ENCODE measurements at regions not wholly inside any gene's neighbourhood (a gene's known extent, or its start where the extent isn't known, plus 50 kb on each side); places are given as distances from the start of the nearest gene placed in this dataset.
"Not testable (repeated sequence)": the region's sequence is repeated elsewhere in the genome, so short reads cannot be mapped to it uniquely, and the experiment has no call there.

GRCh38 chr17:21759636-21760035 is 67.3 kb downstream of the KCNJ18 start:
- TF ChIP-seq CTCF (IDR thresholded peaks at IDR 0.05; ENCODE audit: borderline replicate concordance, extremely low read depth, low read length, poor library complexity, severe bottlenecking); EZH2 (IDR thresholded peaks at IDR 0.05; ENCODE audit: borderline replicate concordance, low read depth, low read length, severe bottlenecking): not testable (repeated sequence)

All from DND-41 (cell line).